ENCODE measurements at regions not wholly inside any gene's neighbourhood (a gene's known extent, or its start where the extent isn't known, plus 50 kb on each side); places are given as distances from the start of the nearest gene placed in this dataset.

GRCh38 chr5:56617998-56618397 lies 197.4 kb upstream of the MAP3K1 start:
- DNase-seq: no peak

- peak; percentile 16 to 22 for DNase-seq
Observed at GRCh38 chr5:56616454-56617160, 198.7 kb upstream of the MAP3K1 start.

- no peak for DNase-seq
Observed at GRCh38 chr5:56615361-56616153, 199.8 kb upstream of the MAP3K1 start.

- no peak for DNase-seq
Observed at GRCh38 chr5:56612759-56613158, 202.6 kb upstream of the MAP3K1 start.

- no peak for DNase-seq
Observed at GRCh38 chr5:56612353-56612752, 203.0 kb upstream of the MAP3K1 start.

GRCh38 chr5:56610093-56610698 lies 205.2 kb upstream of the MAP3K1 start:
- no peak for DNase-seq

- peak; percentile 5 to 23 for DNase-seq
Observed at GRCh38 chr5:56608217-56608925, 207.0 kb upstream of the MAP3K1 start.

GRCh38 chr5:56607551-56607950 lies 207.8 kb upstream of the MAP3K1 start:
- no peak for DNase-seq

GRCh38 chr5:56607074-56607473 lies 208.3 kb upstream of the MAP3K1 start:
- no peak for DNase-seq

- no peak for DNase-seq
Observed at GRCh38 chr5:56606192-56606591, 209.2 kb upstream of the MAP3K1 start.

GRCh38 chr5:56605231-56605630 lies 210.1 kb upstream of the MAP3K1 start:
- no peak for DNase-seq

- no peak for DNase-seq
Observed at GRCh38 chr5:56601641-56602071, 213.7 kb upstream of the MAP3K1 start.

- no peak for DNase-seq
Observed at GRCh38 chr5:56598941-56599340, 216.4 kb upstream of the MAP3K1 start.

- no peak for DNase-seq
Observed at GRCh38 chr5:56596155-56596554, 219.2 kb upstream of the MAP3K1 start.

- DNase-seq: no peak
Observed at GRCh38 chr5:56595566-56595965, 219.8 kb upstream of the MAP3K1 start.

- DNase-seq: no peak
Observed at GRCh38 chr5:56594792-56595191, 220.6 kb upstream of the MAP3K1 start.

- DNase-seq: no peak
Observed at GRCh38 chr5:56591081-56591480, 224.3 kb upstream of the MAP3K1 start.

GRCh38 chr5:56589481-56589860 lies 225.9 kb upstream of the MAP3K1 start:
- DNase-seq: no peak

GRCh38 chr5:56588636-56589480 lies 226.5 kb upstream of the MAP3K1 start:
- no peak for DNase-seq

- no peak for DNase-seq
Observed at GRCh38 chr5:56588131-56588487, 227.2 kb upstream of the MAP3K1 start.

- no peak for DNase-seq
Observed at GRCh38 chr5:56587381-56588130, 227.8 kb upstream of the MAP3K1 start.

All from Kasumi-1 (cell line).